Spleen (tissue), 7 donors: ENCODE measurements at regions not wholly inside any gene's neighbourhood (a gene's known extent, or its start where the extent isn't known, plus 50 kb on each side); places are given as distances from the start of the nearest gene placed in this dataset.

ENCODE experiments used
- CTCF ChIP-seq, 11 experiments: fragments of 200-600 bp in 7 of 11; fragments of 450-650 bp in 4 of 11; sonication (generic) in 4 of 11; IDR thresholded peaks in 8 of 11; conservative IDR thresholded peaks in 3 of 11; 1 replicate in 7 of 11; 2 replicates in 4 of 11; pipeline versions ENCODE4 v1.4.0 to v1.8.0; 2016 to 2021; ENCODE audit warnings: antibody characterized with exemption in 11 of 11, inconsistent platforms in 4 of 11, mild to moderate bottlenecking in 1 of 11
- POLR2A ChIP-seq, 3 donors: fragments of 450-650 bp; IDR thresholded peaks; one replicate each; pipeline ENCODE4 v1.5.1; 2017; ENCODE audit warnings: antibody characterized with exemption in 3 of 3, mild to moderate bottlenecking in 1 of 3
- donor health status: DM: no; HTN: no; CAD: no; lungs with moderate emphysema.
- donor health status: DM: no; HTN: no; CAD: no.
- donor health status: DM: no; HTN: no; CAD: no.

- TF ChIP-seq CTCF (IDR thresholded peaks at IDR 0.05 in 8 of 11, conservative IDR thresholded peaks at IDR 0.05 in 3 of 11) (no peak), POLR2A (IDR thresholded peaks at IDR 0.05) (no peak)
Observed at GRCh38 chrX:4484266-4484665, 770.8 kb upstream of the PRKX start.
